ENCODE measurements at regions not wholly inside any gene's neighbourhood (a gene's known extent, or its start where the extent isn't known, plus 50 kb on each side); places are given as distances from the start of the nearest gene placed in this dataset.

GRCh38 chr12:108047071-108047550, 82.0 kb upstream of the WSCD2 start:
- TF ChIP-seq EP300 (IDR thresholded peaks at IDR 0.05; ENCODE audit: borderline replicate concordance), result no peak
- TF ChIP-seq EGR1 (IDR thresholded peaks at IDR 0.05), result no peak
- TF ChIP-seq TAF1 (IDR thresholded peaks at IDR 0.05; ENCODE audit: low read depth), result no peak
- TF ChIP-seq YY1 (IDR thresholded peaks at IDR 0.05; ENCODE audit: low read depth), result no peak
- TF ChIP-seq RAD21 (IDR thresholded peaks at IDR 0.05; ENCODE audit: low read depth), result no peak
- TF ChIP-seq TEAD4 (IDR thresholded peaks at IDR 0.05), result no peak
- no peak for TF ChIP-seq USF1 (IDR thresholded peaks at IDR 0.05)

Measured in Ishikawa (cell line).